SK-N-MC (cell line): ENCODE measurements at regions not wholly inside any gene's neighbourhood (a gene's known extent, or its start where the extent isn't known, plus 50 kb on each side); places are given as distances from the start of the nearest gene placed in this dataset.

Experiments
- EZH2 ChIP-seq: fragments of 200-600 bp; sonication (generic); IDR thresholded peaks from one replicate; pipeline ENCODE4 v1.6.1; 2017; ENCODE audit warnings: antibody characterized with exemption
- FOXP2 ChIP-seq: optimal IDR thresholded peaks from 2 replicates; pipeline ENCODE3; 2011; ENCODE audit warnings: mild to moderate bottlenecking, moderate library complexity; ENCODE audit not compliant: insufficient read depth; ENCODE audit errors: extremely low read length, control extremely low read depth
- POLR2AphosphoS5 ChIP-seq: IDR thresholded peaks from 2 replicates; pipeline ENCODE4 v1.6.1; 2012; ENCODE audit warnings: mild to moderate bottlenecking, low read depth, low read length, borderline replicate concordance

DNA sequence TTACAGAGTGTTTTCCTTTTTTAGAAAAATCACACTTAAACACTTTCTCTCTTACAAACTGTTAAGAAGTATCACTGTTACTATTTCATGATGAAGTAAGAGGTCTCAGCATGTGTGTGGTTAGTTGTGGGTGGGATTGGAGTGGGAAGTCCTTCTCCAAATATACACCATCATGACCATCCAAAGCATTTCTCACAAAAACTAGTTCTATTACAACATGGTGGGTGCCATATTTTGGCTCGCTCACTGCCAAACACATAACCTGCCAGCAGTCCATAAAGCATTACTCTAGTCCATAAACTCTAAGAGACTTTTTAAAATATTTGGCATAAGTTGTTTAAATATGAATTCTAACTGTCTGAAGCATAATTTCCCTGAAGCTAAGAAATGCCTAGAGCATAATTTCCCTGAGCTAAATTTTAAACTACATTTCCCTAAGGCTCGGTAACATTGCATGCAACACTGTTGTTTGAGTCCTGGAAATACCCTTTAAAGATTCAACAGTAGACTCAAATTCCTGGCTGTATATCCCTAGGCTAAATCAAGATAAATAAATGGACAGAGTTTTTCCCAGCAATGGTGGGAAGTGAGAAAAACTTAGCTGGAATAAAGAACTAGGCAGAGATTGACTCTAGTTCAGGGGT, 415.0 kb upstream of the INTU start:
- TF ChIP-seq EZH2 (no peak), POLR2AphosphoS5 (no peak), FOXP2 (no peak)
